ENCODE measurements at regions not wholly inside any gene's neighbourhood (a gene's known extent, or its start where the extent isn't known, plus 50 kb on each side); places are given as distances from the start of the nearest gene placed in this dataset.

DNA sequence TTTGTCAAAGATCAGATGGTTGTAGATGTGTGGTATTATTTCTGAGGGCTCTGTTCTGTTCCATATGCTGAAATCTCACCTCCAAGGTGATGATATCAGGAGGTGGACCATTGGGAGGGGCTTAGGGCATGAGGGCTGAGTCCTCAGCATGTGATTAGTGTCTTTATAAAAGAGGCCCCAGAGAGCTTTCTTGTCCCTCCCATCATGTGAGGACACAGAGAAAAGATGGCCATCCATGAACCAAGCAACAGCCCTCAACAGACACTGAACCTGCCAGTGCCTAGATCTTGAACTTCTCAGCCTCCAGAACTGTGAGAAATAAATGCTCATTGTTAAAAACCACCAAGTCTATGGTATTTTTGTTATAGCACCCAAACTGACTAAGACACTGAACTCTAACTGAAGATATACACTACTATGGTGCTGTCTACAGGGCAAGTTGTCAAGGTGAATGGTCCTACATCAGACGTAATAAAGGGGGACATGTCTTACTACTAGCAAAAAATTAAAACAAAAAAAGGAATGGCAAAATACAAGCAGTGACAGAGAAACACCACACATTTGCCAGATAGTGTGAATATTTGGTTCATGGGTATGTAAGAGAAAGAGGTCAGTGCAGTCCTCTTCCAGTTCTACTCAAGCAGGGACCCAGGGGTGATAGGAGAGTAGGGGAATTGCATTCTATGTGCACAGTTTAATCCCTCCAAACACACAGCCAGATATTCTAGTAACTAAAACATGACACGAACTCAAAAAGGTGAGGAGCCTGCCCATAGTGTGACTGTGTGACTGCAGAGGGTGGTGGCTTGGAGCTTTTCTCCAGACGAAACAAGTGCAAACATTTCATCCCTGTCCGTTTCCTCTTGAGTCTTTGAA is 164.4 kb upstream of the MYCN start:
- Histone ChIP-seq H3K36me3 (ENCODE audit: insufficient read depth, low read length) (no peaks in the 10 kb centered on the region), H3K4me1 (ENCODE audit: insufficient read depth, low read length) (no peaks in the 10 kb centered on the region), H3K27me3 (ENCODE audit: control insufficient read depth in 1 of 2, insufficient read depth in 2 of 2, low read length in 2 of 2) (no peaks in the 10 kb centered on the region), H3K9me3 (ENCODE audit: control insufficient read depth in 1 of 2, insufficient read depth in 1 of 2, low read length in 2 of 2) (no peaks in the 10 kb centered on the region), H3K4me3 (ENCODE audit: low read length) (no peak overlapping the region), H3K27ac (ENCODE audit: low read depth in 1 of 2, low read length in 2 of 2) (no peak overlapping the region)
- intact Hi-C loops (cut with DNase I, micrococcal nuclease), result no loop called here
- ChIA-PET CTCF (no interaction called here), POLR2A (no interaction called here)
- H3K9me3 Mint-ChIP-seq, result no peaks in the 10 kb centered on the region
- no peaks in the 10 kb centered on the region for H3K36me3 Mint-ChIP-seq (ENCODE audit: low read depth)
- H3K4me1 Mint-ChIP-seq (ENCODE audit: low read depth), result no peaks in the 10 kb centered on the region
- TF ChIP-seq, protein P1, sequence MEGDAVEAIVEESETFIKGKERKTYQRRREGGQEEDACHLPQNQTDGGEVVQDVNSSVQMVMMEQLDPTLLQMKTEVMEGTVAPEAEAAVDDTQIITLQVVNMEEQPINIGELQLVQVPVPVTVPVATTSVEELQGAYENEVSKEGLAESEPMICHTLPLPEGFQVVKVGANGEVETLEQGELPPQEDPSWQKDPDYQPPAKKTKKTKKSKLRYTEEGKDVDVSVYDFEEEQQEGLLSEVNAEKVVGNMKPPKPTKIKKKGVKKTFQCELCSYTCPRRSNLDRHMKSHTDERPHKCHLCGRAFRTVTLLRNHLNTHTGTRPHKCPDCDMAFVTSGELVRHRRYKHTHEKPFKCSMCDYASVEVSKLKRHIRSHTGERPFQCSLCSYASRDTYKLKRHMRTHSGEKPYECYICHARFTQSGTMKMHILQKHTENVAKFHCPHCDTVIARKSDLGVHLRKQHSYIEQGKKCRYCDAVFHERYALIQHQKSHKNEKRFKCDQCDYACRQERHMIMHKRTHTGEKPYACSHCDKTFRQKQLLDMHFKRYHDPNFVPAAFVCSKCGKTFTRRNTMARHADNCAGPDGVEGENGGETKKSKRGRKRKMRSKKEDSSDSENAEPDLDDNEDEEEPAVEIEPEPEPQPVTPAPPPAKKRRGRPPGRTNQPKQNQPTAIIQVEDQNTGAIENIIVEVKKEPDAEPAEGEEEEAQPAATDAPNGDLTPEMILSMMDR (IDR thresholded peaks at IDR 0.05), result no peak
- no peak overlapping the region for H3K27ac Mint-ChIP-seq
- H3K4me3 Mint-ChIP-seq, result no peak overlapping the region
- ATAC-seq (ENCODE audit: poor library complexity), result no peak
- no peak for DNase-seq
- no peaks in the 10 kb centered on the region for H3K27me3 Mint-ChIP-seq

DNA sequence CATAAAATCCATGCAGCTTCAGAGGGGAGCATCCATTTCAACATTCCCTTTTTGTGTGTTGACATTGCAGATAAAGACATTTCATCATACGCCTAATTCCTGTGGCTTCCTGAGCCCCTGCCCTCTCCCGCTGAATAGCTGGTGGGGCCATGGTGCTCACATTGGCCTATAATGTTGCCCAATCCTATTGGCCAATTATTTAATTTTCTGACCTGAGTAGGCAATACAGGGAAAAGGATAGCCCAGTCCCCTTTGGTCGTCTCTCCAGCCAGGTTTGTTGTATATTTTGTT is 163.8 kb upstream of the MYCN start:
- Histone ChIP-seq H3K27ac (ENCODE audit: low read depth in 1 of 2, low read length in 2 of 2) (no peak overlapping the region), H3K9me3 (ENCODE audit: control insufficient read depth in 1 of 2, insufficient read depth in 1 of 2, low read length in 2 of 2) (no peaks in the 10 kb centered on the region), H3K36me3 (ENCODE audit: insufficient read depth, low read length) (no peaks in the 10 kb centered on the region), H3K4me1 (ENCODE audit: insufficient read depth, low read length) (no peaks in the 10 kb centered on the region), H3K4me3 (ENCODE audit: low read length) (no peak overlapping the region), H3K27me3 (ENCODE audit: control insufficient read depth in 1 of 2, insufficient read depth in 2 of 2, low read length in 2 of 2) (no peaks in the 10 kb centered on the region)
- Mint-ChIP-seq H3K9me3 (no peaks in the 10 kb centered on the region), H3K27ac (no peak overlapping the region), H3K4me3 (no peak overlapping the region), H3K36me3 (ENCODE audit: low read depth) (no peaks in the 10 kb centered on the region), H3K4me1 (ENCODE audit: low read depth) (no peaks in the 10 kb centered on the region), H3K27me3 (no peaks in the 10 kb centered on the region)
- ChIA-PET CTCF (no interaction called here), POLR2A (no interaction called here)
- no peak for DNase-seq
- TF ChIP-seq, protein P1 (IDR thresholded peaks at IDR 0.05), result no peak
- intact Hi-C loops (cut with DNase I, micrococcal nuclease), result no loop called here
- ATAC-seq (ENCODE audit: poor library complexity), result no peak

DNA sequence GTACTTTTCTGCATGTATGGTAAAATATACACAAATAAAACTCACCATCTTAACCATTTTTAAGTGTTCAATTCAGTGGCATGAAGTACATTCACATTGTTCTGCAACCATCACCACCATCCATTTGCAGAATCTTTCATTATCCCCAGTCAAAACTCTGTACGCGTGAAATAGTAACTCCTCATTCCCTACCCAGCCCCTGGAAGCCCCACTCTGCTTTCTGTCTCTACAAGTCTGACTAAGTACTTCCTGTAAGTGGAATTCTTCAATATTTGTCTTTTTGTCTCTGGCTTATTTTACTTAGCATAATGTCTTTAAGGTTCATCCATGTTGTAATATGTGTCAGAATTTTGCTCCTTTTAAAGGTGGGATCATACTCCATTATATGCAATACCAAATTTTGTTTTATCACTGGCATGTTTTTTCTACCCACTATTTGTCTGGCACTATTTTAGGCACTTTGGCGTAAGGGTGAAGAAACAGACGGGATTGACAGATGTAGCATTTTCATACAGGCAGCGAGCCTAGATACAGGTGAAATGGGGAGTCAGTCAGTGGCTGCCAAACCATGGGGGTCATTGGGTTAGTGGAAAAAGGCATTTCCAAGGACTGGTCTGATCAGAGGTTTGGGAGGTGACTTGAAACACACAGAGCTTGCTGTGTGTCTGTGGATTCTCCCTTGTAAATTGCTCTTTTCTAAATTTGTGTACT is 163.2 kb upstream of the MYCN start:
- H3K4me1 ChIP-seq (ENCODE audit: insufficient read depth, low read length), result no peaks in the 10 kb centered on the region
- no peaks in the 10 kb centered on the region for H3K27me3 Mint-ChIP-seq
- POLR2A ChIA-PET, result no interaction called here
- no peak overlapping the region for H3K4me3 Mint-ChIP-seq
- no peak overlapping the region for H3K27ac Mint-ChIP-seq
- H3K4me1 Mint-ChIP-seq (ENCODE audit: low read depth), result no peaks in the 10 kb centered on the region
- H3K4me3 ChIP-seq (ENCODE audit: low read length), result no peak overlapping the region
- intact Hi-C loops (cut with DNase I, micrococcal nuclease), result no loop called here
- TF ChIP-seq, protein P1 (IDR thresholded peaks at IDR 0.05), result no peak
- no peak for DNase-seq
- no peak for ATAC-seq (ENCODE audit: poor library complexity)
- no peaks in the 10 kb centered on the region for H3K9me3 Mint-ChIP-seq
- CTCF ChIA-PET, result no interaction called here
- H3K27ac ChIP-seq (ENCODE audit: low read depth in 1 of 2, low read length in 2 of 2), result no peak overlapping the region
- no peaks in the 10 kb centered on the region for H3K9me3 ChIP-seq (ENCODE audit: control insufficient read depth in 1 of 2, insufficient read depth in 1 of 2, low read length in 2 of 2)
- no peaks in the 10 kb centered on the region for H3K27me3 ChIP-seq (ENCODE audit: control insufficient read depth in 1 of 2, insufficient read depth in 2 of 2, low read length in 2 of 2)
- no peaks in the 10 kb centered on the region for H3K36me3 ChIP-seq (ENCODE audit: insufficient read depth, low read length)
- H3K36me3 Mint-ChIP-seq (ENCODE audit: low read depth), result no peaks in the 10 kb centered on the region
